IMR-90 (cell line): ENCODE measurements at regions not wholly inside any gene's neighbourhood (a gene's known extent, or its start where the extent isn't known, plus 50 kb on each side); places are given as distances from the start of the nearest gene placed in this dataset.

Experiments
- ATAC-seq: fragments of 200-7000 bp; cut with Tn5 transposase; 2 replicates; pipeline ENCODE4 v1.9.1; 2020; ENCODE audit warnings: low read depth, mild to moderate bottlenecking, moderate library complexity
- BruUV-seq: library from RNA; stranded (reverse); fragments of 400-500 nt; replicated peaks from 2 replicates; lab custom pipeline; 2021; lab: Mats Ljungman, UMichigan
- CTCF ChIA-PET: fragments of 300-600 bp; formaldehyde crosslinking; extraction: SDS; loops from one replicate; lab custom pipeline; 2021; ENCODE audit warnings: antibody characterized with exemption; lab: Yijun Ruan, JAX
- POLR2A ChIA-PET: fragments of 300-600 bp; sonication (Branson Sonifier 250); formaldehyde crosslinking; loops from one replicate; lab custom pipeline; 2022; ENCODE audit warnings: antibody characterized with exemption; ENCODE audit not compliant: unreplicated experiment; lab: Charles Lee
- DNase-seq: peaks from one replicate; pipeline ENCODE4 v3.0.0; 2013
- H2AFZ ChIP-seq: replicated peaks from 2 replicates; pipeline ENCODE3; 2013; ENCODE audit warnings: low read length, mild to moderate bottlenecking; ENCODE audit not compliant: poor library complexity
- H2AK5ac ChIP-seq: 2 replicates; pipeline ENCODE4 v1.6.1; 2013; ENCODE audit warnings: low read depth, low read length, inconsistent platforms
- H2AK9ac ChIP-seq: replicated peaks from 2 replicates; pipeline ENCODE3; 2013; ENCODE audit warnings: mild to moderate bottlenecking, low read depth, low read length, moderate library complexity; ENCODE audit not compliant: poor library complexity
- H2BK120ac ChIP-seq: 2 replicates; pipeline ENCODE4 v1.6.1; 2013; ENCODE audit warnings: low read depth, low read length, inconsistent platforms
- H2BK15ac ChIP-seq: 3 replicates; pipeline ENCODE4 v1.6.1; 2013; ENCODE audit warnings: low read depth, low read length, inconsistent platforms
- H2BK20ac ChIP-seq: 2 replicates; pipeline ENCODE4 v1.6.1; 2013; ENCODE audit warnings: low read depth, mild to moderate bottlenecking, inconsistent platforms, low read length, moderate library complexity
- H2BK5ac ChIP-seq: 2 replicates; pipeline ENCODE4 v1.6.1; 2013; ENCODE audit warnings: mild to moderate bottlenecking, low read depth, low read length, inconsistent platforms; ENCODE audit not compliant: poor library complexity, severe bottlenecking
- H3K14ac ChIP-seq: replicated peaks from 2 replicates; pipeline ENCODE4 v1.6.1; 2013; ENCODE audit warnings: low read depth, low read length, inconsistent platforms
- H3K18ac ChIP-seq: 2 replicates; pipeline ENCODE4 v1.6.1; 2013; ENCODE audit warnings: low read depth, low read length, control low read depth
- H3K23ac ChIP-seq: 2 replicates; pipeline ENCODE4 v1.6.1; 2013; ENCODE audit warnings: low read depth, low read length, inconsistent platforms
- H3K27ac ChIP-seq: 2 replicates; pipeline ENCODE4 v1.5.1; 2013; ENCODE audit warnings: mild to moderate bottlenecking, control low read depth, low read length; ENCODE audit not compliant: insufficient read depth
- H3K27me3 ChIP-seq: 2 replicates; pipeline ENCODE4 v1.6.1; 2013; ENCODE audit warnings: low read length; ENCODE audit not compliant: control insufficient read depth, insufficient read depth
- H3K36me3 ChIP-seq: 2 replicates; pipeline ENCODE4 v1.6.1; 2013; ENCODE audit warnings: low read length, mixed read lengths; ENCODE audit not compliant: control insufficient read depth, insufficient read depth
- H3K4ac ChIP-seq: 2 replicates; pipeline ENCODE4 v1.6.1; 2013; ENCODE audit warnings: low read depth, low read length, inconsistent platforms
- H3K4me1 ChIP-seq: 2 replicates; pipeline ENCODE4 v1.6.1; 2013; ENCODE audit warnings: low read length, mixed read lengths; ENCODE audit not compliant: control insufficient read depth, insufficient read depth
- H3K4me2 ChIP-seq: 2 replicates; pipeline ENCODE4 v1.6.1; 2013; ENCODE audit warnings: low read depth, mild to moderate bottlenecking, control low read depth, low read length, moderate library complexity
- H3K4me3 ChIP-seq: 2 replicates; pipeline ENCODE4 v1.5.1; 2013; ENCODE audit warnings: low read depth, mild to moderate bottlenecking, control low read depth, low read length, moderate library complexity; ENCODE audit not compliant: insufficient read depth
- H3K56ac ChIP-seq: 2 replicates; pipeline ENCODE4 v1.6.1; 2013; ENCODE audit warnings: low read length, inconsistent platforms; ENCODE audit not compliant: insufficient read depth; ENCODE audit errors: extremely low read depth
- H3K79me1 ChIP-seq, 2 experiments: 2 replicates each; pipeline ENCODE4 v1.6.1; 2013; ENCODE audit warnings: low read length in 2 of 2, inconsistent platforms in 1 of 2, low read depth in 1 of 2
- H3K9ac ChIP-seq: 2 replicates; pipeline ENCODE4 v1.6.1; 2013; ENCODE audit warnings: low read depth, low read length, control low read depth
- H3K9me1 ChIP-seq: 2 replicates; pipeline ENCODE4 v1.6.1; 2013; ENCODE audit warnings: low read length, inconsistent platforms; ENCODE audit not compliant: insufficient read depth
- H3K9me3 ChIP-seq: 2 replicates; pipeline ENCODE4 v1.6.1; 2013; ENCODE audit warnings: low read length; ENCODE audit not compliant: control insufficient read depth, insufficient read depth
- H4K20me1 ChIP-seq: 2 replicates; pipeline ENCODE4 v1.6.1; 2013; ENCODE audit warnings: low read length, inconsistent platforms; ENCODE audit not compliant: insufficient read depth
- H4K5ac ChIP-seq: 2 replicates; pipeline ENCODE4 v1.6.1; 2013; ENCODE audit warnings: mild to moderate bottlenecking, low read depth, low read length, control low read depth
- H4K8ac ChIP-seq, 2 experiments: 2 replicates each; pipeline ENCODE4 v1.6.1; 2013; ENCODE audit warnings: low read depth in 2 of 2, low read length in 2 of 2, control low read depth in 1 of 2, inconsistent platforms in 1 of 2
- H4K91ac ChIP-seq: 2 replicates; pipeline ENCODE4 v1.6.1; 2013; ENCODE audit warnings: low read depth, low read length, inconsistent platforms; ENCODE audit not compliant: insufficient read depth
- BHLHE40 ChIP-seq: fragments of 150-350 bp; IDR thresholded peaks from 2 replicates; pipeline ENCODE4 v1.6.1; 2016; ENCODE audit warnings: mild to moderate bottlenecking, low read depth, low read length
- CEBPB ChIP-seq: IDR thresholded peaks from 2 replicates; pipeline ENCODE4 v1.6.1; 2012; ENCODE audit warnings: low read depth, low read length, improper control_type of control experiment
- CHD1 ChIP-seq: IDR thresholded peaks from 2 replicates; pipeline ENCODE4 v1.6.1; 2012; ENCODE audit warnings: low read depth, low read length, improper control_type of control experiment
- ELK1 ChIP-seq: fragments of 150-350 bp; IDR thresholded peaks from 2 replicates; pipeline ENCODE4 v1.6.1; 2016; ENCODE audit warnings: low read depth, mild to moderate bottlenecking, low read length, moderate library complexity, borderline replicate concordance
- MAZ ChIP-seq: IDR thresholded peaks from 2 replicates; pipeline ENCODE4 v1.6.1; 2012; ENCODE audit warnings: low read depth, mild to moderate bottlenecking, low read length, improper control_type of control experiment, moderate library complexity, borderline replicate concordance
- MXI1 ChIP-seq: IDR thresholded peaks from 2 replicates; pipeline ENCODE4 v1.6.1; 2012; ENCODE audit warnings: low read depth, mild to moderate bottlenecking, low read length, moderate library complexity, borderline replicate concordance
- NFE2L2 ChIP-seq: fragments of 150-350 bp; IDR thresholded peaks from 2 replicates; pipeline ENCODE4 v1.6.1; 2016; ENCODE audit warnings: low read depth, mild to moderate bottlenecking, low read length
- RFX5 ChIP-seq: IDR thresholded peaks from 2 replicates; pipeline ENCODE4 v1.8.0; 2012; ENCODE audit warnings: low read depth, mild to moderate bottlenecking, low read length, moderate library complexity
- SMC3 ChIP-seq: fragments of 150-350 bp; IDR thresholded peaks from 2 replicates; pipeline ENCODE4 v1.6.1; 2016; ENCODE audit warnings: low read depth, mild to moderate bottlenecking, antibody characterized with exemption, low read length, moderate library complexity
- USF2 ChIP-seq: fragments of 150-350 bp; IDR thresholded peaks from 2 replicates; pipeline ENCODE4 v1.6.1; 2017; ENCODE audit warnings: mild to moderate bottlenecking, antibody characterized with exemption, low read length, low read depth
- WGBS, 2 experiments: methylation state at CpG; one replicate each; pipeline versions ENCODE4 v1.1.5 to v1.1.7; 2013; ENCODE audit warnings: missing lambda C conversion rate in 2 of 2; ENCODE audit not compliant: insufficient read length in 1 of 2; ENCODE audit errors: extremely low coverage in 2 of 2; 5-methylcytosine and 5-hydroxymethylcytosine counted together
- dilution Hi-C: fragments of 300-500 bp; cut with HindIII; formaldehyde crosslinking; loops from one replicate; pipeline ENCODE4 v1.14.3; 2018; ENCODE audit warnings: low sequenced_read_pairs; ENCODE audit not compliant: unreplicated experiment
- in situ Hi-C: fragments of 300-500 bp; cut with MboI; formaldehyde crosslinking; loops from 3 replicates; pipeline ENCODE4 v1.14.3; 2019; ENCODE audit warnings: low sequenced_read_pairs, inconsistent platforms, mixed read lengths
- intact Hi-C: fragments of 100-400 bp; cut with micrococcal nuclease; formaldehyde crosslinking; loops from 2 replicates; pipeline ENCODE4 v1.10.0; 2022
- TF ChIP-seq, protein P1 (sequence below): conservative IDR thresholded peaks from 2 replicates; pipeline ENCODE4 v1.5.1; 2012; ENCODE audit warnings: mild to moderate bottlenecking, low read depth, low read length, improper control_type of control experiment

DNA sequence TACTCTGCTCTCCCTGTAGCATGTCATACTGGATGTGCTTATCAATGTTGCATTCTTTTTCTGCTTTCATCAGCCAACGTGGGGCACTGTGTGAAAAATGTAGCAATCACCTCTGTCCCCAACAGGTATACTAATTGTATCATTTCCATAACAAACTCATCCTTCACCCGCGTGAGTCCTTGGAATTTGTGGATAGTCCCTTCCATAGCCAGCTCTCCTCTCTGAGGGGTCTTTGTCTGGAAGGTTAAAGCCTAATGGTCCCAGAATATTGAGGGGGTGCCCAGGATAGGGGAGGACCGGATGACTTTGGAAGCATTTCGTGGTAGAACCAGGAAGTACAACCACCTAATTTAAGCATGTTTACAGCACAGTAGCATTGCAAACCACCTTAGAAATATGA, 124.6 kb downstream of the FOXB1 start:
- Histone ChIP-seq H3K27me3 (peaks cover 9% of the 10 kb centered on the region; the same call in 1 of the 2 replicates), H3K56ac (no peak overlapping the region), H3K9ac (no peak overlapping the region), H2AK9ac (no peak overlapping the region), H2BK15ac (no peak overlapping the region), H4K8ac (no peak overlapping the region), H2BK5ac (no peak overlapping the region), H4K91ac (no peak overlapping the region), H3K18ac (no peak overlapping the region), H3K4me2 (no peak overlapping the region), H4K5ac (no peak overlapping the region), H3K23ac (no peak overlapping the region), H3K4ac (no peak overlapping the region), H2BK20ac (no peak overlapping the region), H3K9me3 (no peaks in the 10 kb centered on the region), H3K36me3 (no peaks in the 10 kb centered on the region), H3K9me1 (no peaks in the 10 kb centered on the region), H3K79me1 (no peaks in the 10 kb centered on the region), H3K4me3 (no peak overlapping the region), H2AFZ (no peak overlapping the region), H2AK5ac (no peak overlapping the region), H4K20me1 (no peaks in the 10 kb centered on the region), H3K14ac (no peak overlapping the region), H2BK120ac (no peak overlapping the region), H3K27ac (no peak overlapping the region), H3K4me1 (no peaks in the 10 kb centered on the region)
- TF ChIP-seq, protein P1, sequence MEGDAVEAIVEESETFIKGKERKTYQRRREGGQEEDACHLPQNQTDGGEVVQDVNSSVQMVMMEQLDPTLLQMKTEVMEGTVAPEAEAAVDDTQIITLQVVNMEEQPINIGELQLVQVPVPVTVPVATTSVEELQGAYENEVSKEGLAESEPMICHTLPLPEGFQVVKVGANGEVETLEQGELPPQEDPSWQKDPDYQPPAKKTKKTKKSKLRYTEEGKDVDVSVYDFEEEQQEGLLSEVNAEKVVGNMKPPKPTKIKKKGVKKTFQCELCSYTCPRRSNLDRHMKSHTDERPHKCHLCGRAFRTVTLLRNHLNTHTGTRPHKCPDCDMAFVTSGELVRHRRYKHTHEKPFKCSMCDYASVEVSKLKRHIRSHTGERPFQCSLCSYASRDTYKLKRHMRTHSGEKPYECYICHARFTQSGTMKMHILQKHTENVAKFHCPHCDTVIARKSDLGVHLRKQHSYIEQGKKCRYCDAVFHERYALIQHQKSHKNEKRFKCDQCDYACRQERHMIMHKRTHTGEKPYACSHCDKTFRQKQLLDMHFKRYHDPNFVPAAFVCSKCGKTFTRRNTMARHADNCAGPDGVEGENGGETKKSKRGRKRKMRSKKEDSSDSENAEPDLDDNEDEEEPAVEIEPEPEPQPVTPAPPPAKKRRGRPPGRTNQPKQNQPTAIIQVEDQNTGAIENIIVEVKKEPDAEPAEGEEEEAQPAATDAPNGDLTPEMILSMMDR: no peak
- TF ChIP-seq BHLHE40 (no peak), RFX5 (no peak), CEBPB (no peak), SMC3 (no peak), CHD1 (no peak), NFE2L2 (no peak), MAZ (no peak), USF2 (no peak), MXI1 (no peak), ELK1 (no peak)
- CTCF ChIA-PET: no interaction called here
- intact Hi-C loops (loop anchor here (5.0 kb wide), 1 partner anchor 211 kb away; no protein-coding TSS in a partner anchor), dilution Hi-C loops (no loop called here), in situ Hi-C loops (no loop called here)
- no CpG with 5 or more reads among the region's 5 CpGs for WGBS, 2 experiments
- POLR2A ChIA-PET: no interaction called here
- BruUV-seq: no TSS peak
- DNase-seq (no peak), ATAC-seq (no peak)
